SK-N-MC (cell line): ENCODE measurements at regions not wholly inside any gene's neighbourhood (a gene's known extent, or its start where the extent isn't known, plus 50 kb on each side); places are given as distances from the start of the nearest gene placed in this dataset.

Source experiments
- EZH2 ChIP-seq: fragments of 200-600 bp; sonication (generic); IDR thresholded peaks from one replicate; pipeline ENCODE4 v1.6.1; 2017; ENCODE audit warnings: antibody characterized with exemption
- POLR2AphosphoS5 ChIP-seq: IDR thresholded peaks from 2 replicates; pipeline ENCODE4 v1.6.1; 2012; ENCODE audit warnings: mild to moderate bottlenecking, low read depth, low read length, borderline replicate concordance

GRCh38 chr1:94617957-94618739, 76.6 kb upstream of the F3 start:
- no peak for TF ChIP-seq POLR2AphosphoS5
- TF ChIP-seq EZH2, result no peak
